ENCODE measurements at regions not wholly inside any gene's neighbourhood (a gene's known extent, or its start where the extent isn't known, plus 50 kb on each side); places are given as distances from the start of the nearest gene placed in this dataset.

GRCh38 chr2:41543726-41544125, 504.1 kb upstream of the PKDCC start:
- TF ChIP-seq, protein P1, sequence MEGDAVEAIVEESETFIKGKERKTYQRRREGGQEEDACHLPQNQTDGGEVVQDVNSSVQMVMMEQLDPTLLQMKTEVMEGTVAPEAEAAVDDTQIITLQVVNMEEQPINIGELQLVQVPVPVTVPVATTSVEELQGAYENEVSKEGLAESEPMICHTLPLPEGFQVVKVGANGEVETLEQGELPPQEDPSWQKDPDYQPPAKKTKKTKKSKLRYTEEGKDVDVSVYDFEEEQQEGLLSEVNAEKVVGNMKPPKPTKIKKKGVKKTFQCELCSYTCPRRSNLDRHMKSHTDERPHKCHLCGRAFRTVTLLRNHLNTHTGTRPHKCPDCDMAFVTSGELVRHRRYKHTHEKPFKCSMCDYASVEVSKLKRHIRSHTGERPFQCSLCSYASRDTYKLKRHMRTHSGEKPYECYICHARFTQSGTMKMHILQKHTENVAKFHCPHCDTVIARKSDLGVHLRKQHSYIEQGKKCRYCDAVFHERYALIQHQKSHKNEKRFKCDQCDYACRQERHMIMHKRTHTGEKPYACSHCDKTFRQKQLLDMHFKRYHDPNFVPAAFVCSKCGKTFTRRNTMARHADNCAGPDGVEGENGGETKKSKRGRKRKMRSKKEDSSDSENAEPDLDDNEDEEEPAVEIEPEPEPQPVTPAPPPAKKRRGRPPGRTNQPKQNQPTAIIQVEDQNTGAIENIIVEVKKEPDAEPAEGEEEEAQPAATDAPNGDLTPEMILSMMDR (IDR thresholded peaks at IDR 0.05; ENCODE audit: low read depth, low read length) = no peak
- no peak for TF ChIP-seq EZH2phosphoT487 (IDR thresholded peaks at IDR 0.05; ENCODE audit: low read depth)
